NCI-H345 (cell line): ENCODE measurements at regions not wholly inside any gene's neighbourhood (a gene's known extent, or its start where the extent isn't known, plus 50 kb on each side); places are given as distances from the start of the nearest gene placed in this dataset.
A peak's percentile ranks its signal among the peaks of the same experiment; 100 is the strongest.
"Not testable (repeated sequence)": the region's sequence is repeated elsewhere in the genome, so short reads cannot be mapped to it uniquely, and the experiment has no call there.

ENCODE experiments used
- DNase-seq: peaks from one replicate; lab custom pipeline; 2025; lab: John Stamatoyannopoulos, UW

GRCh38 chr7:12985752-12986151, 298.3 kb downstream of the ARL4A start:
- DNase-seq: no peak

- no peak for DNase-seq
These were observed 299.8 kb downstream of the ARL4A start for GRCh38 chr7:12987238-12987637.

- DNase-seq: no peak
These were observed 303.0 kb downstream of the ARL4A start for GRCh38 chr7:12990440-12990839.

- DNase-seq: no peak
These were observed 305.6 kb downstream of the ARL4A start for GRCh38 chr7:12993025-12993424.

- DNase-seq: no peak
These were observed 308.6 kb downstream of the ARL4A start for GRCh38 chr7:12995912-12996469.

GRCh38 chr7:13007331-13007730, 319.9 kb downstream of the ARL4A start:
- no peak for DNase-seq

GRCh38 chr7:13009517-13009916, 322.1 kb downstream of the ARL4A start:
- no peak for DNase-seq

GRCh38 chr7:13014011-13014410, 326.6 kb downstream of the ARL4A start:
- DNase-seq: no peak

GRCh38 chr7:13016036-13016581, 328.7 kb downstream of the ARL4A start:
- DNase-seq: no peak

- no peak for DNase-seq
These were observed 329.3 kb downstream of the ARL4A start for GRCh38 chr7:13016592-13017332.

GRCh38 chr7:13017333-13017857, 330.0 kb downstream of the ARL4A start:
- DNase-seq: no peak

GRCh38 chr7:13017881-13018280, 330.4 kb downstream of the ARL4A start:
- DNase-seq: no peak

GRCh38 chr7:13021566-13022300, 334.3 kb downstream of the ARL4A start:
- DNase-seq: no peak

- DNase-seq: no peak
These were observed 336.8 kb downstream of the ARL4A start for GRCh38 chr7:13024121-13024674.

- DNase-seq: not testable (repeated sequence)
These were observed 337.6 kb downstream of the ARL4A start for GRCh38 chr7:13025043-13025442.

GRCh38 chr7:13027321-13027720, 339.9 kb downstream of the ARL4A start:
- DNase-seq: no peak

- no peak for DNase-seq
These were observed 340.8 kb downstream of the ARL4A start for GRCh38 chr7:13028036-13028824.

- no peak for DNase-seq
These were observed 341.3 kb downstream of the ARL4A start for GRCh38 chr7:13028825-13029099.

- no peak for DNase-seq
These were observed 344.0 kb downstream of the ARL4A start for GRCh38 chr7:13031468-13031867.

- no peak for DNase-seq
These were observed 344.7 kb downstream of the ARL4A start for GRCh38 chr7:13032084-13032483.

GRCh38 chr7:13032576-13032975, 345.1 kb downstream of the ARL4A start:
- peak; percentile 53 for DNase-seq

GRCh38 chr7:13034693-13035092, 347.3 kb downstream of the ARL4A start:
- DNase-seq: no peak
